ENCODE measurements at regions not wholly inside any gene's neighbourhood (a gene's known extent, or its start where the extent isn't known, plus 50 kb on each side); places are given as distances from the start of the nearest gene placed in this dataset.
"Not testable (repeated sequence)": the region's sequence is repeated elsewhere in the genome, so short reads cannot be mapped to it uniquely, and the experiment has no call there.

DNA sequence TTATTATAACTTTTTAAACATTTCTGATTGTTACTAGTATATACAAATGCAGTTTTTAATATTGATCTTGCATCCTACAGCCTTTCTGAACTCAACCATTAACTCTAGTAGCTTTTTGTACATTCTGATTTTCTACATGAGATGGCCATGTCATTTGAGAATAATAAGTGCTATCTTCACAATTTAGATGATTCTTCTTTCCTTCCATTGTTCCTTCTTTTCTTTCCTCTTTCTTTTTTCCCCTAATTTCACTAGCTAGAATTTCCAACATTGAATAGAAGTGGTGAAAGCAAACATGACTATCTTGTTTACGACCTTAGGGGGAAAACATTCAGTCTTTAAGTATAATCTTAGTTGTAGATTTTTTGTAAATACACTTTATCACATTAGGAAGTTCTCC lies 128.2 kb upstream of the PRSS16 start:
- ATAC-seq (ENCODE audit: low FRiP score): no peak
- TF ChIP-seq, protein P1, sequence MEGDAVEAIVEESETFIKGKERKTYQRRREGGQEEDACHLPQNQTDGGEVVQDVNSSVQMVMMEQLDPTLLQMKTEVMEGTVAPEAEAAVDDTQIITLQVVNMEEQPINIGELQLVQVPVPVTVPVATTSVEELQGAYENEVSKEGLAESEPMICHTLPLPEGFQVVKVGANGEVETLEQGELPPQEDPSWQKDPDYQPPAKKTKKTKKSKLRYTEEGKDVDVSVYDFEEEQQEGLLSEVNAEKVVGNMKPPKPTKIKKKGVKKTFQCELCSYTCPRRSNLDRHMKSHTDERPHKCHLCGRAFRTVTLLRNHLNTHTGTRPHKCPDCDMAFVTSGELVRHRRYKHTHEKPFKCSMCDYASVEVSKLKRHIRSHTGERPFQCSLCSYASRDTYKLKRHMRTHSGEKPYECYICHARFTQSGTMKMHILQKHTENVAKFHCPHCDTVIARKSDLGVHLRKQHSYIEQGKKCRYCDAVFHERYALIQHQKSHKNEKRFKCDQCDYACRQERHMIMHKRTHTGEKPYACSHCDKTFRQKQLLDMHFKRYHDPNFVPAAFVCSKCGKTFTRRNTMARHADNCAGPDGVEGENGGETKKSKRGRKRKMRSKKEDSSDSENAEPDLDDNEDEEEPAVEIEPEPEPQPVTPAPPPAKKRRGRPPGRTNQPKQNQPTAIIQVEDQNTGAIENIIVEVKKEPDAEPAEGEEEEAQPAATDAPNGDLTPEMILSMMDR (IDR thresholded peaks at IDR 0.05): no peak
- DNase-seq (ENCODE audit: low spot score): no peak

DNA sequence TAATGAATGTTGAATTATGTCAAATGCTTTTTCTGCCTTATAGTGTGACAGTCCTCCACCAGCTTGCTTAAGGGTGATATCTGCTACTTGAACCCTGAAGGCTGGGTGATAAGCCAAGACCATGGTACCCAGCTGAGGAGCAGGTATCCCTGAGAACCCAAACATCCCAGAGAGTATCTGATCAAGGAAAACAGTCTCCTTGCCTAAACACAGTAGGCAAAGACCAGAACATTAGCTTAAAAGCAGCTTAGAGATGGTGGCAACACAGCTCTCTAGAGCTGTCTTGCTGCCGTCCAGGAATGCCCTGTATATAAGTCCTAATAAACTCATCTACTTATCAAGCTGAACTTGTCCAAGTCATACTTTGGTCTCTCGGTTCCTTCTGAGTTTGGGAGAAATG lies 127.7 kb upstream of the PRSS16 start:
- TF ChIP-seq, protein P1 (IDR thresholded peaks at IDR 0.05): no peak
- DNase-seq (ENCODE audit: low spot score): no peak
- no peak for ATAC-seq (ENCODE audit: low FRiP score)

DNA sequence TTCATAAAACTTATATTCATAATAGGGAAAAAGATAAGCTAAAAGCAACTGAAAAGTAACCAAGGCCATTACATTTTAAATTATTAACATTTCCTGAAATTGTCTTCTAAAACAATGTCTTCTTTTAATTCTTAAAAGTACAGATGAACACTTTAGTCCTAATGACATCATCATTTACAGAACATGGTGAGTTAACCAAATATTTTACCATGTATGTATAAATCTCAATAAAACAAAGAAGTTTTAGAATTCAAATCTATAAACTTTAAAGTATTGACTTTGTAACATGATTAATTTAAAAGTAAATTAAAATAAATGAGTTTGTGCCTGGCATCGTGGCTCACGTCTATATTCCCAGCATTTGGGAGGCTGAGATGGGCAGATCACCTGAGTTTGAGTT lies 125.9 kb upstream of the PRSS16 start:
- TF ChIP-seq, protein P1 (IDR thresholded peaks at IDR 0.05): no peak
- DNase-seq (ENCODE audit: low spot score): no peak
- no peak for ATAC-seq (ENCODE audit: low FRiP score)

DNA sequence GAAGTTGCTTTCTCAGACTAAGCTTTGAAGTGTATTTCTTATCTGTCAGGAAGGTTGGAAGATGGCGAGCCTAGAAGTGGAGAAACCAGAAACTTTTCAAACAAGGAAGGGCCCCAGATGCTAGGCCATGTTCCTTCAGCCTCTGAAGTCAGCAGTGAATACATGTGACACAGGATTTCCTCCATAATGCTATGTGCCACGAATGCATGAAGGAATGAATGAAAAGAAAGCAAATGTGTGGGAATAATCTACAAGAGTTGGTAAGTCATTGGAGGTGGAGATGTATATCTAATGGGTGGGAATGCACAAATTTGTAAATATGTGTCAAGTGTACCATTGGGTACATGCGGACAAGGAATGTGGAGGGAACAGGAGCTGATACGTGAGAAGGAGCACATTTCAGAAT lies 123.2 kb upstream of the PRSS16 start:
- TF ChIP-seq, protein P1 (IDR thresholded peaks at IDR 0.05): no peak
- DNase-seq (ENCODE audit: low spot score): no peak
- no peak for ATAC-seq (ENCODE audit: low FRiP score)

DNA sequence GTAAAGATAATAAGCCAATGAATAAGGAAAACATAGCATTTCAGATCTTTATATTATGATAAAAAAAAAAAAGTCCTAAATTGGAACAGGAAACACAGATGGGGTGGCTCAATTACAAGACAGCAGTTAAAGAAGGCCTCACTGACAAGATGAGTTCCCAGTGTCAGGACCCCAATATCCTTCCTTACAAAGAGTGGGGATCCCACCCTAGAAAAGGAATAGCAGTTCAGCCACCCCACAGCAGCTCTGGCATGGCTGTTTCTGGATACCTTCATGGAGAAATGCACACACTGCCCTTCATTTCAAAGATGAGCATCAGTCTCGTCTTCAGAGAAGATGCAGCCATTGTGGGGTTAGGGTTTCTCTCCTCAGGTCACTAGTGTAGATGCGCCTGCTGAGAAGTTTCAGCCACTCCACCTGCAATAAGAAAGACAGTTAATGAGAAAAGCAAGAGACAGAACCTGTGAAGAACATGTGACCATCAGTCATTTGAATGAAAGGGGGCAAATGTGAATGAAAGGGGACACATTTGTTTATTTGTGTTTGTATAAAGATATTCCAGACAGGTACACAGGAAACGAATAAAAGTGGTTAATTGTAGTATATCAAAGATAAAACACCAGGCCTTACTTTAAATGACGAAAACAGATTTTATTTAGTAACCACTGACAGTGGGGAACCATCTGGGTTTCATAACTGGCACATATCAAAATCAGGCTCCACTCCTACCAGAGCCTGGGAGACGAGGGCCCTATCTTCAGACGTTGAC lies 121.3 kb upstream of the PRSS16 start:
- ATAC-seq (ENCODE audit: low FRiP score) (no peak), DNase-seq (ENCODE audit: low spot score) (no peak)
- TF ChIP-seq, protein P1 (IDR thresholded peaks at IDR 0.05): no peak

DNA sequence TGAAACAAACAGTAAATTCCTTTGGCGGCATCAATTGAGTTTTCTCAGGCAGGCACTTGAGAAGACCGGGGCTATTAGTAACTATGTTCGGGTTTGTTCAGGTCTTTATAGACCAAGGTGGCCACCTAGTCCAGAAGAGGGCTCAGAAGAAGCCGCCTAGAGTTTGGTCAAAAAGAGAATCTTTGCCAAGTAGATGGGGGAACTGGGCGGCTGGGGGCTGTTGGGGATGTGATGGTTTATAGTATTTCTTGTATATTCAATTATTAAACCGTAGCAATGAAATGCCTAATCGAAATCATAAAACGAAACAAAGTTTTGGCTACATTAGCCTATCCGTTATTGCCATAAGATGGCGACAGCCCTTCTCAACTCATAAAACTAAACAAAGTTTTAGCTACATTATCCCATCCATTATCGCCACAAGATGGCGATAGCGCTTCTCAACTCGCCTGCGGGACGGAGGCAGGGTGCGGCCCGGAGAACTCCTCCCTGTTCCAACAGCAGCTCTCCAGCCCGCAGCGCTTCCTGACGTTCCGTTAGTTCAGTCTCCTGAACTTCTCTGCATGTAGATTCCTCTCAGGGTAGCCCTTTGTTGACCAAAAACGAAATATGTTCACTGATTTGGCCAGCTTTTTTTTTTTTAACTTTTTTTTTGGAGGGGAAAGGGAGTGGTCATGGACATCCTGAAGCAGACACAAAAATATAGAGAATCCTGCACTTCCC lies 120.5 kb upstream of the PRSS16 start:
- peak; percentile 76 for DNase-seq (ENCODE audit: low spot score)
- peak; percentile 93 for ATAC-seq (ENCODE audit: low FRiP score)
- TF ChIP-seq, protein P1 (IDR thresholded peaks at IDR 0.05): no peak

DNA sequence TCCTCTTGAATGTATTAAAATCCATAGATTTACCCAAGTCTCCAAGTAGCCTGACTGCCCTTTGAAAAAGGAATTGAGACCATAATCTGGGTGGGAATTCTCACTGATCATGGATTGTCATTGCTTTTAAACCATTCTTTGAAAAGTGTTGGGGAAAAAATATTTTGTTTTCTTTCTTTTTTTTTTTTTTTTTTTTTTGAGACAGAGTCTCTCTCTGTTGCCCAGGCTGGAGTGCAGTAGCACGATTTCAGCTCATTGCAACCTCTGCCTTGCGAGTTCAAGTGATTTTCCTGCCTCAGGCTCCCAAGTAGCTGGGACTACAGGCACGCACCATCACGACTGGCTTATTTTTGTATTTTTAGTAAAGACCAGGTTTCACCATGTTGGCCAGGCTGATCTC lies 119.6 kb upstream of the PRSS16 start:
- ATAC-seq (ENCODE audit: low FRiP score): not testable (repeated sequence)

More for the DNA sequence above, 119.6 kb upstream of the PRSS16 start:
- DNase-seq (ENCODE audit: low spot score): not testable (repeated sequence)
